ENCODE measurements at regions not wholly inside any gene's neighbourhood (a gene's known extent, or its start where the extent isn't known, plus 50 kb on each side); places are given as distances from the start of the nearest gene placed in this dataset.

GRCh38 chr14:84492685-84493084 lies 1037.3 kb upstream of the FLRT2 start:
- TF ChIP-seq ZNF121 (CRISPR knock-in tag; IDR thresholded peaks at IDR 0.05) (no peak), ATF1 (CRISPR knock-in tag; IDR thresholded peaks at IDR 0.05) (no peak)

Data from WTC11 (cell line).